ENCODE measurements at regions not wholly inside any gene's neighbourhood (a gene's known extent, or its start where the extent isn't known, plus 50 kb on each side); places are given as distances from the start of the nearest gene placed in this dataset.
A peak's percentile ranks its signal among the peaks of the same experiment; 100 is the strongest.

- Histone ChIP-seq H3K36me3 (no peaks in the 10 kb centered on the region), H3K27ac (no peak overlapping the region), H3K27me3 (no peaks in the 10 kb centered on the region), H3K9me3 (no peaks in the 10 kb centered on the region), H3K4me1 (no peaks in the 10 kb centered on the region), H3K9ac (ENCODE audit: low read depth in 2 of 2, low read length in 2 of 2) (no peak overlapping the region), H3K4me3 (no peak overlapping the region)
- no peak for DNase-seq
- intact Hi-C loops (cut with DNase I): no loop called here
- no peak for TF ChIP-seq CTCF (IDR thresholded peaks at IDR 0.05)
Observed at GRCh38 chr9:96052686-96053085, 177.2 kb downstream of the ERCC6L2 start.

- no peak for TF ChIP-seq CTCF (IDR thresholded peaks at IDR 0.05)
- no peaks in the 10 kb centered on the region for H3K4me1 ChIP-seq
Observed at GRCh38 chr9:96051423-96051822, 175.9 kb downstream of the ERCC6L2 start.

GRCh38 chr9:96050861-96051155 is 175.3 kb downstream of the ERCC6L2 start:
- H3K9ac ChIP-seq (ENCODE audit: low read depth in 2 of 2, low read length in 2 of 2): no peak overlapping the region
- H3K27ac ChIP-seq: no peak overlapping the region
- H3K9me3 ChIP-seq: no peaks in the 10 kb centered on the region
- no peak for DNase-seq
- intact Hi-C loops (cut with DNase I): no loop called here
- no peak for TF ChIP-seq CTCF (IDR thresholded peaks at IDR 0.05)
- H3K4me1 ChIP-seq: no peaks in the 10 kb centered on the region
- H3K27me3 ChIP-seq: no peaks in the 10 kb centered on the region
- H3K4me3 ChIP-seq: no peak overlapping the region
- H3K36me3 ChIP-seq: no peaks in the 10 kb centered on the region

More at GRCh38 chr9:96051423-96051822, 175.9 kb downstream of the ERCC6L2 start:
- H3K36me3 ChIP-seq: no peaks in the 10 kb centered on the region
- DNase-seq: no peak
- H3K27ac ChIP-seq: no peak overlapping the region
- no peaks in the 10 kb centered on the region for H3K27me3 ChIP-seq
- no peak overlapping the region for H3K4me3 ChIP-seq
- no peaks in the 10 kb centered on the region for H3K9me3 ChIP-seq
- no peak overlapping the region for H3K9ac ChIP-seq (ENCODE audit: low read depth in 2 of 2, low read length in 2 of 2)
- intact Hi-C loops (cut with DNase I): no loop called here

- no peak for TF ChIP-seq CTCF (IDR thresholded peaks at IDR 0.05)
- no peak overlapping the region for H3K27ac ChIP-seq
- no peaks in the 10 kb centered on the region for H3K27me3 ChIP-seq
- H3K4me3 ChIP-seq: no peak overlapping the region
- H3K4me1 ChIP-seq: no peaks in the 10 kb centered on the region
- H3K9me3 ChIP-seq: no peaks in the 10 kb centered on the region
- DNase-seq: no peak
- no peak overlapping the region for H3K9ac ChIP-seq (ENCODE audit: low read depth in 2 of 2, low read length in 2 of 2)
- H3K36me3 ChIP-seq: no peaks in the 10 kb centered on the region
- intact Hi-C loops (cut with DNase I): no loop called here
Observed at GRCh38 chr9:96050048-96050860, 174.8 kb downstream of the ERCC6L2 start.

GRCh38 chr9:96048956-96049831 is 173.7 kb downstream of the ERCC6L2 start:
- H3K4me1 ChIP-seq: no peaks in the 10 kb centered on the region
- no peak overlapping the region for H3K4me3 ChIP-seq
- no peak for DNase-seq
- H3K9ac ChIP-seq (ENCODE audit: low read depth in 2 of 2, low read length in 2 of 2): peak overlapping the region in 1 of 2 donors; percentile 58
- no peaks in the 10 kb centered on the region for H3K36me3 ChIP-seq
- H3K27ac ChIP-seq: peak overlapping the region; percentile 70
- H3K9me3 ChIP-seq: no peaks in the 10 kb centered on the region
- intact Hi-C loops (cut with DNase I): no loop called here
- no peak for TF ChIP-seq CTCF (IDR thresholded peaks at IDR 0.05)
- H3K27me3 ChIP-seq: no peaks in the 10 kb centered on the region
